Activated CD8-positive, alpha-beta T cell treated with anti-CD3 and anti-CD28 coated beads, Interleukin-2, amount 10 ng/mL, durations not matched to agents 7 days and 5 days (primary cell): ENCODE measurements at regions not wholly inside any gene's neighbourhood (a gene's known extent, or its start where the extent isn't known, plus 50 kb on each side); places are given as distances from the start of the nearest gene placed in this dataset.

ENCODE experiments used
- ATAC-seq: fragments of 150-1000 bp; cut with Tn5 transposase; one replicate; pipeline ENCODE4 v1.10.0; 2021; ENCODE audit warnings: moderate library complexity
- CTCF ChIA-PET: fragments of 350-600 bp; sonication (Branson Sonifier 250); formaldehyde crosslinking; loops from one replicate; lab custom pipeline; 2021; ENCODE audit warnings: antibody characterized with exemption; lab: Charles Lee
- POLR2A ChIA-PET: fragments of 350-600 bp; sonication (Branson Sonifier 250); formaldehyde crosslinking; loops from one replicate; lab custom pipeline; 2021; ENCODE audit warnings: antibody characterized with exemption; lab: Charles Lee
- DNase-seq: peaks from one replicate; pipeline ENCODE4 v3.0.0-alpha.2; 2020
- H3K27ac Mint-ChIP-seq: one replicate; pipeline ENCODE4 v1.8.0; 2021; ENCODE audit warnings: mild to moderate bottlenecking, mixed read lengths
- H3K27me3 Mint-ChIP-seq: one replicate; pipeline ENCODE4 v1.8.0; 2021; ENCODE audit warnings: low read depth, mixed read lengths
- H3K36me3 Mint-ChIP-seq: one replicate; pipeline ENCODE4 v1.8.0; 2021; ENCODE audit warnings: low read depth, mixed read lengths
- H3K4me1 Mint-ChIP-seq: one replicate; pipeline ENCODE4 v1.8.0; 2021; ENCODE audit warnings: low read depth, mixed read lengths
- H3K4me3 Mint-ChIP-seq: one replicate; pipeline ENCODE4 v1.8.0; 2021; ENCODE audit warnings: mild to moderate bottlenecking, mixed read lengths
- H3K9me3 Mint-ChIP-seq: one replicate; pipeline ENCODE4 v1.8.0; 2022; ENCODE audit warnings: mixed read lengths; ENCODE audit not compliant: insufficient read depth

DNA sequence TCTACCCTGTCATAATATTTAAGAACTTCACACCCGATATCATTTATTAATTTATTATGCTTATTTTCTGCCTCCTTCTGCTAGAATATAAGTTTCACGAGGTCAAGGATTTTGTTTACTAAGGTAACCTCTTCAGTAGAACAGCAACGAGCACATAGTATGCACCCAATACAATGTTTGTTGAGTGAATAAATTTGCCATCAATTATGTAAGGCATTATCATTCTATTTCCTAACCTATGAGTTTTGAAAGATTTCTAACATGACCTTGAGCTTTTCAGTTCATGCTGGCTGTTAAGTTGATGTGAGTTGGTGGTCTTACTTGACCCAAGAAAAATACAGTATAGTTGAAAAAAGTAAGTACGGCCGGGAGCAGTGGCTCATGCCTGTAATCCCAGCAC is 125.9 kb upstream of the LOC128125822 start:
- Mint-ChIP-seq H3K27ac (no peak overlapping the region), H3K36me3 (no peaks in the 10 kb centered on the region), H3K4me1 (no peaks in the 10 kb centered on the region), H3K4me3 (no peak overlapping the region), H3K27me3 (peaks cover 3% of the 10 kb centered on the region), H3K9me3 (no peaks in the 10 kb centered on the region)
- POLR2A ChIA-PET: no interaction called here
- no peak for ATAC-seq
- CTCF ChIA-PET: no interaction called here
- DNase-seq: no peak

DNA sequence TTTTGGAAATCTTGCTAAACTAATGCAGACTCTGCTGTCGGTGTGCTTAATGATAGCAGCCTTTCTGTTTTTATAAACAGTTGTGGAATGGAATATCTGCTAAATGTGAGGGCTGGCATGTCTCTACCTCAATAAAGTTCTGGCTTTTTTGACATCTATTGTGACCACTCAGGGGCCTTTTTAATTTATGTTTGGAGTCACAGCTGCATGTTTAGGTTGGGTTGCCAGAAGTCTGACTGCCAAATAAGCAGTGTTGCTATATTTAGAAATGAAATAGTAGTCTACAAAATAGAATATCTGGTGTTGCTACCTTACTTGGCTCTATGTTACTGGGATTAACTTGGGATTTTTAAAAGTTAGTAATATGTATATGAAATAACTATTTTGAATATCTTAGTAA is 125.1 kb upstream of the LOC128125822 start:
- CTCF ChIA-PET: no interaction called here
- H3K9me3 Mint-ChIP-seq: no peaks in the 10 kb centered on the region
- DNase-seq: no peak
- no peak overlapping the region for H3K27ac Mint-ChIP-seq
- POLR2A ChIA-PET: no interaction called here
- no peak for ATAC-seq
- H3K36me3 Mint-ChIP-seq: no peaks in the 10 kb centered on the region
- H3K4me3 Mint-ChIP-seq: no peak overlapping the region
- H3K4me1 Mint-ChIP-seq: no peaks in the 10 kb centered on the region
- peaks cover 4% of the 10 kb centered on the region for H3K27me3 Mint-ChIP-seq

DNA sequence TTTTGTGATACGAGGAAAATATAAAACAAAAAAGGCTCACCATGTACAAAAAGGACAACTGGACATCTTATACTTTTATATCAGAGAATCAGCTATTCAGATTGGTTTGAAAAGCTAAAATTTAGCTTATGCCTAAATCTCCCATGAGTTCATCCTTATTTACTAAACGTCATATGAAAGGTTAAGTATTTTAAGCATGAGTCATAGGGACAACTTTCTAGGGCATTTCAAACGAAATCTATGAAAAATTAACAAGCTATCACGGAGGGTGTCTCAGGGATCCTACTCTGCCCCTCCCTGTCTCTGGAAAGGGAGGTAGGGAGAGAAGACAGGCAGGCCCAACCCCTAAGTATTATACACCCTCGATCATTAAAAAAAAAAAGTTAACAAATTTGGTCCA is 124.1 kb upstream of the LOC128125822 start:
- ATAC-seq: no peak
- Mint-ChIP-seq H3K27ac (no peak overlapping the region), H3K4me3 (no peak overlapping the region), H3K4me1 (no peaks in the 10 kb centered on the region), H3K9me3 (no peaks in the 10 kb centered on the region), H3K36me3 (no peaks in the 10 kb centered on the region), H3K27me3 (peaks cover 4% of the 10 kb centered on the region)
- ChIA-PET CTCF (no interaction called here), POLR2A (no interaction called here)
- DNase-seq: no peak

- no peak overlapping the region for H3K27ac Mint-ChIP-seq
- H3K4me1 Mint-ChIP-seq: no peaks in the 10 kb centered on the region
- no peaks in the 10 kb centered on the region for H3K9me3 Mint-ChIP-seq
- ChIA-PET POLR2A (no interaction called here), CTCF (no interaction called here)
- H3K4me3 Mint-ChIP-seq: no peak overlapping the region
- peaks cover 4% of the 10 kb centered on the region for H3K27me3 Mint-ChIP-seq
- DNase-seq (no peak), ATAC-seq (no peak)
- H3K36me3 Mint-ChIP-seq: no peaks in the 10 kb centered on the region
These were observed 122.6 kb upstream of the LOC128125822 start for GRCh38 chr6:63449714-63450113.

DNA sequence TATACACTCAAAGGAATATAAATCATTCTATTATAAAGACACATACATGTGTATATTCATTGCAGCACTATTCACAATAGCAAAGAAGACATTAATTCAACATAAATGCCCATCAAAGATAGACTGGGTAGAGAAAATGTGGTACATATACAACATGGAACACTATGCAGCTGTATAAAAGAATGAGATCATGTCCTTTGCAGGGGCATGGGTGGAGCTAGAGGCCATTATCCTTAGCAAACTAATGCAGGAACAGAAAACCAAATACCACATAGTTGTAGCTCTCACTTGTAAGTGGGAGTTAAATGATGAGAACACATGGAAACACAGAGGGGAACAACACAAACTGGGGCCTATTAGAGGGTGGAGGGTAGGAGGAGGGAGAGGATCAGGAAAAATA is 121.0 kb upstream of the LOC128125822 start:
- ATAC-seq: no peak
- Mint-ChIP-seq H3K4me3 (no peak overlapping the region), H3K9me3 (no peaks in the 10 kb centered on the region), H3K36me3 (no peaks in the 10 kb centered on the region), H3K4me1 (no peaks in the 10 kb centered on the region), H3K27me3 (peaks cover 4% of the 10 kb centered on the region), H3K27ac (no peak overlapping the region)
- POLR2A ChIA-PET: no interaction called here
- no peak for DNase-seq
- CTCF ChIA-PET: no interaction called here

GRCh38 chr6:63452125-63452524 is 120.2 kb upstream of the LOC128125822 start:
- Mint-ChIP-seq H3K27ac (no peak overlapping the region), H3K4me3 (no peak overlapping the region), H3K36me3 (no peaks in the 10 kb centered on the region), H3K4me1 (no peaks in the 10 kb centered on the region), H3K9me3 (no peaks in the 10 kb centered on the region), H3K27me3 (peaks cover 4% of the 10 kb centered on the region)
- DNase-seq (no peak), ATAC-seq (no peak)
- POLR2A ChIA-PET: interaction anchor here (0.6 kb wide), 1 partner anchor 978 kb away, joined by 3 read pairs; no protein-coding TSS in a partner anchor
- CTCF ChIA-PET: no interaction called here

- DNase-seq (no peak), ATAC-seq (no peak)
- ChIA-PET POLR2A (no interaction called here), CTCF (no interaction called here)
- no peak overlapping the region for H3K4me3 Mint-ChIP-seq
- no peaks in the 10 kb centered on the region for H3K4me1 Mint-ChIP-seq
- no peaks in the 10 kb centered on the region for H3K36me3 Mint-ChIP-seq
- H3K27me3 Mint-ChIP-seq: no peaks in the 10 kb centered on the region
- no peak overlapping the region for H3K27ac Mint-ChIP-seq
- H3K9me3 Mint-ChIP-seq: no peaks in the 10 kb centered on the region
These were observed 115.5 kb upstream of the LOC128125822 start for GRCh38 chr6:63456734-63457133.

- POLR2A ChIA-PET: no interaction called here
- CTCF ChIA-PET: no interaction called here
- H3K4me3 Mint-ChIP-seq: no peak overlapping the region
- H3K27me3 Mint-ChIP-seq: no peaks in the 10 kb centered on the region
- ATAC-seq (no peak), DNase-seq (no peak)
- H3K27ac Mint-ChIP-seq: no peak overlapping the region
- no peaks in the 10 kb centered on the region for H3K36me3 Mint-ChIP-seq
- H3K9me3 Mint-ChIP-seq: no peaks in the 10 kb centered on the region
- no peaks in the 10 kb centered on the region for H3K4me1 Mint-ChIP-seq
These were observed 113.7 kb upstream of the LOC128125822 start for GRCh38 chr6:63458480-63459115.

GRCh38 chr6:63459814-63460213 is 112.5 kb upstream of the LOC128125822 start:
- no peaks in the 10 kb centered on the region for H3K27me3 Mint-ChIP-seq
- no peaks in the 10 kb centered on the region for H3K4me1 Mint-ChIP-seq
- H3K9me3 Mint-ChIP-seq: no peaks in the 10 kb centered on the region
- POLR2A ChIA-PET: no interaction called here
- ATAC-seq: no peak
- H3K27ac Mint-ChIP-seq: no peak overlapping the region
- CTCF ChIA-PET: no interaction called here
- no peak overlapping the region for H3K4me3 Mint-ChIP-seq
- no peaks in the 10 kb centered on the region for H3K36me3 Mint-ChIP-seq
- no peak for DNase-seq

GRCh38 chr6:63460971-63461370 is 111.3 kb upstream of the LOC128125822 start:
- ChIA-PET CTCF (no interaction called here), POLR2A (no interaction called here)
- Mint-ChIP-seq H3K4me1 (no peaks in the 10 kb centered on the region), H3K27me3 (no peaks in the 10 kb centered on the region), H3K9me3 (no peaks in the 10 kb centered on the region), H3K4me3 (no peak overlapping the region), H3K36me3 (no peaks in the 10 kb centered on the region), H3K27ac (no peak overlapping the region)
- DNase-seq (no peak), ATAC-seq (no peak)

GRCh38 chr6:63464060-63464459 is 108.2 kb upstream of the LOC128125822 start:
- H3K27me3 Mint-ChIP-seq: no peaks in the 10 kb centered on the region
- ATAC-seq: no peak

DNA sequence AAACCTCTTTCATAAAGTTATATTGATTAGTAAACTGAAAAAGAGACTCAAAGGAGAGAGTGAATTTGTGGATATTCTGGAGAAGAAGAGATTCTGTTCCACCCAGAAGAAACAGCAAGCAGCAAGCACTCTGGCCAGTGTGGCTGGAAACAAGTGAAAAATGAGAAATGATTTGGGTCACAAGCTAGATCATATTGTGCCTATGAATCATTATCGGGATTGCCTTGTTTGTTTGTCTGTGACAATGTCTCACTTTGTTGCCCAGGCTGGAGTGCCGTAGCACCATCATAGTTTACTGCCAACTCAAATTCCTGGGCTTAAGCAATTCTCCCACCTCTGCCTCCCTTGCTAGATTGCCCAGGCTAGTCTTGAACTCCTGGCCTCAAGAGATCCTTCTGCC is 106.5 kb upstream of the LOC128125822 start:
- no peak for DNase-seq
- ATAC-seq: no peak
- H3K27me3 Mint-ChIP-seq: no peaks in the 10 kb centered on the region
- no peaks in the 10 kb centered on the region for H3K36me3 Mint-ChIP-seq
- no peak overlapping the region for H3K27ac Mint-ChIP-seq
- H3K9me3 Mint-ChIP-seq: no peaks in the 10 kb centered on the region
- ChIA-PET POLR2A (no interaction called here), CTCF (no interaction called here)
- H3K4me1 Mint-ChIP-seq: no peaks in the 10 kb centered on the region
- H3K4me3 Mint-ChIP-seq: no peak overlapping the region

More at GRCh38 chr6:63464060-63464459, 108.2 kb upstream of the LOC128125822 start:
- POLR2A ChIA-PET: no interaction called here
- no peak for DNase-seq
- H3K4me1 Mint-ChIP-seq: no peaks in the 10 kb centered on the region
- CTCF ChIA-PET: no interaction called here
- H3K9me3 Mint-ChIP-seq: no peaks in the 10 kb centered on the region
- H3K4me3 Mint-ChIP-seq: no peak overlapping the region
- H3K36me3 Mint-ChIP-seq: no peaks in the 10 kb centered on the region
- no peak overlapping the region for H3K27ac Mint-ChIP-seq

- DNase-seq (no peak), ATAC-seq (no peak)
- Mint-ChIP-seq H3K4me1 (no peaks in the 10 kb centered on the region), H3K4me3 (no peak overlapping the region), H3K36me3 (no peaks in the 10 kb centered on the region), H3K9me3 (no peaks in the 10 kb centered on the region), H3K27me3 (no peaks in the 10 kb centered on the region), H3K27ac (no peak overlapping the region)
- CTCF ChIA-PET: no interaction called here
- POLR2A ChIA-PET: no interaction called here
These were observed 106.0 kb upstream of the LOC128125822 start for GRCh38 chr6:63466242-63466733.
